Naive thymus-derived CD4-positive, alpha-beta T cell (primary cell): ENCODE measurements at regions not wholly inside any gene's neighbourhood (a gene's known extent, or its start where the extent isn't known, plus 50 kb on each side); places are given as distances from the start of the nearest gene placed in this dataset.
A peak's percentile ranks its signal among the peaks of the same experiment; 100 is the strongest.

Experiments
- ATAC-seq: fragments of 150-1000 bp; cut with Tn5 transposase; 2 replicates; pipeline ENCODE4 v1.10.0; 2021; ENCODE audit warnings: mild to moderate bottlenecking, moderate library complexity
- CTCF ChIA-PET: fragments of 350-600 bp; sonication (Branson Sonifier 250); formaldehyde crosslinking; loops from one replicate; lab custom pipeline; 2021; ENCODE audit warnings: antibody characterized with exemption; lab: Charles Lee
- POLR2A ChIA-PET: fragments of 350-600 bp; sonication (Branson Sonifier 250); formaldehyde crosslinking; loops from one replicate; lab custom pipeline; 2021; ENCODE audit warnings: antibody characterized with exemption, inconsistent platforms; lab: Charles Lee
- DNase-seq, 9 donors: peaks; one replicate each; pipeline versions ENCODE4 v3.0.0 to v3.0.0-alpha.2; 2020 to 2022; ENCODE audit warnings: mixed read lengths in 1 of 9
- H3K27ac ChIP-seq: one replicate; pipeline ENCODE4 v1.7.0; 2013; ENCODE audit warnings: mild to moderate bottlenecking, low read depth, low read length, moderate library complexity
- H3K27me3 ChIP-seq, 2 donors: one replicate each; pipeline ENCODE4 v1.7.0; 2013; ENCODE audit warnings: low read length in 2 of 2, mild to moderate bottlenecking in 2 of 2, moderate library complexity in 2 of 2; ENCODE audit not compliant: control insufficient read depth in 2 of 2, insufficient read depth in 2 of 2
- H3K36me3 ChIP-seq, 3 experiments: 1 replicate in 2 of 3; 2 replicates in 1 of 3; pipeline ENCODE4 v1.7.0; 2013; ENCODE audit warnings: low read length in 3 of 3, mild to moderate bottlenecking in 3 of 3, moderate library complexity in 1 of 3; ENCODE audit not compliant: insufficient read depth in 3 of 3, control insufficient read depth in 2 of 3
- H3K4me1 ChIP-seq, 2 donors: one replicate each; pipeline ENCODE4 v1.7.0; 2013; ENCODE audit warnings: low read length in 2 of 2, mild to moderate bottlenecking in 2 of 2, moderate library complexity in 1 of 2; ENCODE audit not compliant: control insufficient read depth in 2 of 2, insufficient read depth in 2 of 2
- H3K4me3 ChIP-seq: 2 replicates; pipeline ENCODE4 v1.7.0; 2013; ENCODE audit warnings: mild to moderate bottlenecking, low read length
- H3K9me3 ChIP-seq, 3 experiments: 1 replicate in 2 of 3; 2 replicates in 1 of 3; pipeline ENCODE4 v1.7.0; 2013; ENCODE audit warnings: low read length in 3 of 3; ENCODE audit not compliant: control insufficient read depth in 2 of 3
- H3K27ac Mint-ChIP-seq, 9 donors: one replicate each; pipeline ENCODE4 v1.8.0; 2020 to 2022; ENCODE audit warnings: mixed read lengths in 9 of 9, mild to moderate bottlenecking in 8 of 9, moderate library complexity in 5 of 9, inconsistent platforms in 2 of 9
- H3K27me3 Mint-ChIP-seq, 5 donors: one replicate each; pipeline ENCODE4 v1.8.0; 2021 to 2022; ENCODE audit warnings: mixed read lengths in 5 of 5, mild to moderate bottlenecking in 1 of 5
- H3K36me3 Mint-ChIP-seq, 5 donors: one replicate each; pipeline ENCODE4 v1.8.0; 2020 to 2022; ENCODE audit warnings: mixed read lengths in 5 of 5, mild to moderate bottlenecking in 3 of 5, inconsistent platforms in 1 of 5
- H3K4me1 Mint-ChIP-seq, 7 donors: one replicate each; pipeline ENCODE4 v1.8.0; 2020 to 2022; ENCODE audit warnings: mixed read lengths in 7 of 7, mild to moderate bottlenecking in 3 of 7, inconsistent platforms in 1 of 7
- H3K4me3 Mint-ChIP-seq, 10 donors: one replicate each; pipeline ENCODE4 v1.8.0; 2020 to 2022; ENCODE audit warnings: mild to moderate bottlenecking in 10 of 10, mixed read lengths in 10 of 10, moderate library complexity in 6 of 10, inconsistent platforms in 2 of 10
- H3K9me3 Mint-ChIP-seq, 11 donors: one replicate each; pipeline ENCODE4 v1.8.0; 2020 to 2022; ENCODE audit warnings: mixed read lengths in 11 of 11, mild to moderate bottlenecking in 4 of 11, inconsistent platforms in 1 of 11, moderate library complexity in 1 of 11
- intact Hi-C, 2 donors: fragments of 100-400 bp; cut with micrococcal nuclease; formaldehyde crosslinking; loops; one replicate each; pipeline ENCODE4 v1.15.1; 2023

GRCh38 chr2:4882421-4882820 lies 809.8 kb upstream of the SOX11 start:
- no peak overlapping the region for H3K4me3 Mint-ChIP-seq
- no peak for ATAC-seq
- no peak for DNase-seq
- Histone ChIP-seq H3K36me3 (no peaks in the 10 kb centered on the region), H3K9me3 (no peaks in the 10 kb centered on the region), H3K27me3 (no peaks in the 10 kb centered on the region), H3K4me3 (no peak overlapping the region), H3K27ac (no peak overlapping the region), H3K4me1 (no peaks in the 10 kb centered on the region)
- ChIA-PET POLR2A (no interaction called here), CTCF (no interaction called here)
- H3K9me3 Mint-ChIP-seq, result peaks cover 0 to 17% (median 3%) of the 10 kb centered on the region in 11 donors
- no peaks in the 10 kb centered on the region for H3K4me1 Mint-ChIP-seq
- intact Hi-C loops, result no loop called here
- no peaks in the 10 kb centered on the region for H3K36me3 Mint-ChIP-seq
- H3K27ac Mint-ChIP-seq, result no peak overlapping the region
- H3K27me3 Mint-ChIP-seq, result no peaks in the 10 kb centered on the region

DNA sequence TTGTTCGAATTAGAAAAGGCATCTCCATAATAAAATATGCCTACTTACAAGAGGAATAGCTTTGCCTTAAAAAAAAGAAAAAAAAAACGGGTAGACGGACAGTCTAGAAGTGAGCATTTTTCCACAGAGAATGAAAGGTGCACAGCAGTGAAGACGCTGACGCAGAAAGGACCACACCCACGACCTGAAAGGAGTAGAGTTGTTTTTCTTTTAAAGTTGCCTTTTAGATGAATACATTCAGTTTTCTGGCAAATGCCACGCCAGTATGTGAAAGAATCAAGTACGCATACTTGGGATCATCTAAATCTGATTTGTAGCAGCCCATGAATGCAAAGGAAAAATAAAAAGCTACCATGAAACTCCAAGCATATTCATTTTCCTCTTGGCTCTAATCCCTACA lies 809.2 kb upstream of the SOX11 start:
- Histone ChIP-seq H3K4me1 (no peaks in the 10 kb centered on the region), H3K36me3 (no peaks in the 10 kb centered on the region), H3K27ac (no peak overlapping the region), H3K27me3 (no peaks in the 10 kb centered on the region), H3K4me3 (no peak overlapping the region), H3K9me3 (no peaks in the 10 kb centered on the region)
- intact Hi-C loops, result no loop called here
- Mint-ChIP-seq H3K27me3 (no peaks in the 10 kb centered on the region), H3K36me3 (no peaks in the 10 kb centered on the region), H3K4me3 (no peak overlapping the region), H3K9me3 (peaks cover 0 to 21% (median 3%) of the 10 kb centered on the region in 11 donors), H3K27ac (no peak overlapping the region), H3K4me1 (no peaks in the 10 kb centered on the region)
- POLR2A ChIA-PET, result no interaction called here
- CTCF ChIA-PET, result no interaction called here
- DNase-seq (no peak), ATAC-seq (no peak)

DNA sequence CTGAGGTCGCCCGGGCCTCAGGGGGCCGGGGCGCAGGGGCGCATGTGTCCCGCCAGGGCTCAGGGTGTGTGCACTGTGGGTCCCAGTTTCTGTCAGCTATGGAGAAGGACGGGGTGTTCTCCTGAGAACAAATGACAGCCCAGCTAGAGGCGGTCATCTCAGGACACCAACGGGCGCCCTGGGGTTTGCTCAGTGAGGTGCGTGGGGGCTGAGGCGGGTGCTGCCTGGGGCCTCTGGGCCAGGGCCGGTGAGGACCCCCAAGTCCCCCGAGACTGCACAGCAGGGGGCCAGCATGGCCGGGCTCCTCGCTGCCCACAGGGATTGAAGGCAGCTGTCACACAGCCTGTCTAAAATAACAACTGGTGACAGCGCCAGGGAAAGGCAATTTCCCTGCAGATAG lies 808.8 kb upstream of the SOX11 start:
- H3K27me3 Mint-ChIP-seq, result no peaks in the 10 kb centered on the region
- ChIA-PET POLR2A (no interaction called here), CTCF (no interaction called here)
- H3K27ac Mint-ChIP-seq, result no peak overlapping the region
- H3K4me1 ChIP-seq, result no peaks in the 10 kb centered on the region
- no peak for ATAC-seq
- no peak overlapping the region for H3K4me3 Mint-ChIP-seq
- no peaks in the 10 kb centered on the region for H3K36me3 Mint-ChIP-seq
- H3K27ac ChIP-seq, result no peak overlapping the region
- H3K36me3 ChIP-seq, result no peaks in the 10 kb centered on the region
- intact Hi-C loops, result no loop called here
- H3K9me3 Mint-ChIP-seq, result peaks cover 0 to 23% (median 4%) of the 10 kb centered on the region in 11 donors
- DNase-seq, result no peak
- H3K4me3 ChIP-seq, result no peak overlapping the region
- H3K27me3 ChIP-seq, result no peaks in the 10 kb centered on the region
- no peaks in the 10 kb centered on the region for H3K9me3 ChIP-seq
- no peaks in the 10 kb centered on the region for H3K4me1 Mint-ChIP-seq

DNA sequence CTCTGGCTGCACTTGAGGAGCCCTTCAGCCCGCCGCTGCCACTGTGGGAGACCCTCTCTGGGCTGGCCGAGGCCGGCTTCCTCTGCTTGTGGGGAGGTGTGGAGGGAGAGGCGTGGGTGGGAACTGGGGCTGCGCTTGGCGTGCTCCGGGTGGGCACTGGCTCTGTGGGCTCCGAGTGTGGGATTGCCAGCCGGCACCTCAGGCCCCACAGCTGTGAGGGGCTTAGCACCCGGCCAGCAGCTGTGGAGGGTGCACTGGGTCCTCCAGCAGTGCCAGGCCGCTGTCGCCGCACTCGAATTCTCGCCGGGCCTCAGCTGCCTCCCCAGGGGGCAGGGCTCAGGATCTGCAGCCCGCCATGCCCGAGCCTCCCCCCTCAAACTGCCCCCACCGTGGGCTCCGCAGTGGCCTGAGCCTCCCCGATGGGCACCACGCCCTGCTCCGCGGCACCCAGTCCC lies 808.0 kb upstream of the SOX11 start:
- ChIA-PET CTCF (no interaction called here), POLR2A (no interaction called here)
- peaks cover 0 to 23% (median 4%) of the 10 kb centered on the region in 11 donors for H3K9me3 Mint-ChIP-seq
- no peak overlapping the region for H3K27ac Mint-ChIP-seq
- H3K4me1 Mint-ChIP-seq, result no peaks in the 10 kb centered on the region
- Histone ChIP-seq H3K9me3 (no peaks in the 10 kb centered on the region), H3K4me1 (no peaks in the 10 kb centered on the region), H3K4me3 (no peak overlapping the region), H3K27me3 (no peaks in the 10 kb centered on the region), H3K36me3 (no peaks in the 10 kb centered on the region), H3K27ac (no peak overlapping the region)
- intact Hi-C loops, result no loop called here
- H3K27me3 Mint-ChIP-seq, result no peaks in the 10 kb centered on the region
- no peaks in the 10 kb centered on the region for H3K36me3 Mint-ChIP-seq
- ATAC-seq, result peak; percentile 29
- no peak overlapping the region for H3K4me3 Mint-ChIP-seq
- no peak for DNase-seq

DNA sequence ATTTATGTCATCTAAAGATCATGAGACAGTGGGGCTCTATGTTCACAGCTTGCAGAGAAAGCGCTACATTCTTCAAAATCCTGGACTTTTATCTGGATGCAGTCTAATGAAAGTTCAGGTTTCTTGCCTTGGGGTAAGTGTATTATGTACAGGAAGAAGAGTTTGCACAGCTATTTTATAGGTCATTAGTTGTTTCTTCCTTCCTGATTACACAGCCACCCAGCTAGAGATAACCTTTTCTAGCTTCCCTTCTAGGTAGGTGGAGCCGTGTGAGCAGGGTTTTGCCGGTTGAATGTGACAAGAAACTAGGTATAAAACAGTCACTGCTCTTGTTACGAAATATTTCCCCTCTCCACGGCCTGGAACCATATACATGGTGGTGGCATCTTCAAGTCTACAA lies 800.8 kb upstream of the SOX11 start:
- H3K27me3 Mint-ChIP-seq, result no peaks in the 10 kb centered on the region
- H3K27me3 ChIP-seq, result no peaks in the 10 kb centered on the region
- H3K4me3 Mint-ChIP-seq, result no peak overlapping the region
- peaks cover 0 to 30% (median 6%) of the 10 kb centered on the region in 11 donors for H3K9me3 Mint-ChIP-seq
- H3K27ac ChIP-seq, result no peak overlapping the region
- DNase-seq (no peak), ATAC-seq (no peak)
- no peaks in the 10 kb centered on the region for H3K9me3 ChIP-seq
- no peak overlapping the region for H3K4me3 ChIP-seq
- H3K4me1 ChIP-seq, result no peaks in the 10 kb centered on the region
- intact Hi-C loops, result no loop called here
- POLR2A ChIA-PET, result no interaction called here
- H3K4me1 Mint-ChIP-seq, result no peaks in the 10 kb centered on the region
- H3K36me3 Mint-ChIP-seq, result no peaks in the 10 kb centered on the region
- no peaks in the 10 kb centered on the region for H3K36me3 ChIP-seq
- CTCF ChIA-PET, result no interaction called here
- no peak overlapping the region for H3K27ac Mint-ChIP-seq

DNA sequence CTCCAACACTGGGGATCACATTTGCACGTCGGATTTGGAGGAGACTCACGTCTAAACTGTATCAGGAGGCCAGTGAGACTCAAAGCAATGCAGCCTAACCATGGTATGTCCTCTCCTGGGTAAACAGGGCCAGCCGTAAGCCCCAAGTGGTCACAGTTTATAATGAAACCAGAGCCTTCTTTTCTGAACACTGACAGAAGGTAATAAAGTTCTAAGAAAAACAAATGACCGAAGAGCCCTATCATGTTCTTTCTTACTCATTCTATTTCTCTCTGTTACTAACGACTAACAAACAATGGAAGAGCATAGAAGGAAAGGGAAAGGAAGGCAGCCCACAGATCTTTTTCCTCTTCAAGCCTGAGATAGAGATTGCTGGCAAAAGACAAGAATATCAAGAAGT lies 796.8 kb upstream of the SOX11 start:
- Histone ChIP-seq H3K4me1 (no peaks in the 10 kb centered on the region), H3K27me3 (no peaks in the 10 kb centered on the region), H3K9me3 (no peaks in the 10 kb centered on the region), H3K27ac (no peak overlapping the region), H3K4me3 (no peak overlapping the region), H3K36me3 (no peaks in the 10 kb centered on the region)
- intact Hi-C loops, result no loop called here
- Mint-ChIP-seq H3K4me1 (no peaks in the 10 kb centered on the region), H3K4me3 (no peak overlapping the region), H3K27me3 (no peaks in the 10 kb centered on the region), H3K27ac (no peak overlapping the region), H3K36me3 (no peaks in the 10 kb centered on the region), H3K9me3 (peaks cover 0 to 23% (median 6%) of the 10 kb centered on the region in 11 donors)
- POLR2A ChIA-PET, result no interaction called here
- ATAC-seq (no peak), DNase-seq (no peak)
- CTCF ChIA-PET, result interaction anchor here (1.1 kb wide), 1 partner anchor 42 kb away, joined by 3 read pairs; no protein-coding TSS in a partner anchor

DNA sequence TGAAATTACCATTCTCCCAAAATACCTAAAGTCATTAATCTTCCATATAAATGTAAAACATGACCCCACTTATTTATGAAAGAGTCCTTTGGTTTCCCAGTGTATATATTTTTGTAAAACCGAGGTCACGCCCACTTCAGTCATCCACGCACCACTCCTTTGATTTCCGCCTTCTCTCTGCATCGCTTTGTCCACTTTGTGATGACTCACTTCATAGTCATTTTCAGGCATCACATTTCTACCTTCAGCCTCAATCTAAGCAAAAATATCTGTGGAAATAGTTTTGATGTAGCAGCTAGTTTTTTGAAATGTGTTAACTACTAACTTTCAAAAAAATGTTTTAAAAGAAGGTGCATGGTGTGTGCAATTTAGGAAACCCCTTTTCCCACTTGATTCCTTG lies 793.5 kb upstream of the SOX11 start:
- H3K9me3 ChIP-seq, result no peaks in the 10 kb centered on the region
- intact Hi-C loops, result no loop called here
- H3K4me3 ChIP-seq, result no peak overlapping the region
- DNase-seq (no peak), ATAC-seq (no peak)
- H3K27ac Mint-ChIP-seq, result no peak overlapping the region
- no peaks in the 10 kb centered on the region for H3K27me3 ChIP-seq
- H3K9me3 Mint-ChIP-seq, result peaks cover 0 to 20% (median 5%) of the 10 kb centered on the region in 11 donors
- H3K4me1 ChIP-seq, result no peaks in the 10 kb centered on the region
- no peak overlapping the region for H3K4me3 Mint-ChIP-seq
- H3K36me3 Mint-ChIP-seq, result no peaks in the 10 kb centered on the region
- CTCF ChIA-PET, result no interaction called here
- no peaks in the 10 kb centered on the region for H3K36me3 ChIP-seq
- H3K4me1 Mint-ChIP-seq, result no peaks in the 10 kb centered on the region
- H3K27ac ChIP-seq, result no peak overlapping the region
- no peaks in the 10 kb centered on the region for H3K27me3 Mint-ChIP-seq
- POLR2A ChIA-PET, result no interaction called here
